ENCODE measurements at regions not wholly inside any gene's neighbourhood (a gene's known extent, or its start where the extent isn't known, plus 50 kb on each side); places are given as distances from the start of the nearest gene placed in this dataset.

- Histone ChIP-seq H3K27ac (ENCODE audit: low read depth, low read length) (no peak overlapping the region), H3K27me3 (ENCODE audit: control insufficient read depth, insufficient read depth, low read length) (no peaks in the 10 kb centered on the region), H3K9me3 (ENCODE audit: control insufficient read depth, insufficient read depth, low read length) (peaks cover 4% of the 10 kb centered on the region; the same call in 1 of the 2 replicates), H3K4me3 (ENCODE audit: low read depth, low read length) (no peak overlapping the region)
- DNase-seq (ENCODE audit: low read depth, low spot score) = no peak
- no peak for TF ChIP-seq CTCF (IDR thresholded peaks at IDR 0.05; ENCODE audit: low read depth, low read length)
- POLR2A ChIA-PET = no interaction called here
- CTCF ChIA-PET = no interaction called here
Observed at GRCh38 chr20:55561259-55561658, 444.1 kb downstream of the CBLN4 start.

- no peak overlapping the region for H3K4me3 ChIP-seq (ENCODE audit: low read depth, low read length)
- TF ChIP-seq CTCF (IDR thresholded peaks at IDR 0.05; ENCODE audit: low read depth, low read length) = no peak
- ChIA-PET CTCF (no interaction called here), POLR2A (no interaction called here)
- no peak overlapping the region for H3K27ac ChIP-seq (ENCODE audit: low read depth, low read length)
- DNase-seq (ENCODE audit: low read depth, low spot score) = no peak
- no peaks in the 10 kb centered on the region for H3K27me3 ChIP-seq (ENCODE audit: control insufficient read depth, insufficient read depth, low read length)
- peaks cover 4% of the 10 kb centered on the region; the same call in 1 of the 2 replicates for H3K9me3 ChIP-seq (ENCODE audit: control insufficient read depth, insufficient read depth, low read length)
Observed at GRCh38 chr20:55557191-55557590, 448.1 kb downstream of the CBLN4 start.

GRCh38 chr20:55555075-55555650 lies 450.2 kb downstream of the CBLN4 start:
- H3K27me3 ChIP-seq (ENCODE audit: control insufficient read depth, insufficient read depth, low read length) = no peaks in the 10 kb centered on the region
- peaks cover 10% of the 10 kb centered on the region for H3K9me3 ChIP-seq (ENCODE audit: control insufficient read depth, insufficient read depth, low read length)
- ChIA-PET POLR2A (no interaction called here), CTCF (no interaction called here)
- DNase-seq (ENCODE audit: low read depth, low spot score) = no peak
- H3K4me3 ChIP-seq (ENCODE audit: low read depth, low read length) = no peak overlapping the region
- no peak overlapping the region for H3K27ac ChIP-seq (ENCODE audit: low read depth, low read length)
- no peak for TF ChIP-seq CTCF (IDR thresholded peaks at IDR 0.05; ENCODE audit: low read depth, low read length)

- Histone ChIP-seq H3K4me3 (ENCODE audit: low read depth, low read length) (no peak overlapping the region), H3K9me3 (ENCODE audit: control insufficient read depth, insufficient read depth, low read length) (peaks cover 12% of the 10 kb centered on the region), H3K27me3 (ENCODE audit: control insufficient read depth, insufficient read depth, low read length) (no peaks in the 10 kb centered on the region), H3K27ac (ENCODE audit: low read depth, low read length) (no peak overlapping the region)
- no peak for TF ChIP-seq CTCF (IDR thresholded peaks at IDR 0.05; ENCODE audit: low read depth, low read length)
- no peak for DNase-seq (ENCODE audit: low read depth, low spot score)
- POLR2A ChIA-PET = no interaction called here
- CTCF ChIA-PET = no interaction called here
Observed at GRCh38 chr20:55544638-55545037, 460.7 kb downstream of the CBLN4 start.

- TF ChIP-seq CTCF (IDR thresholded peaks at IDR 0.05; ENCODE audit: low read depth, low read length) = no peak
- POLR2A ChIA-PET = no interaction called here
- no peaks in the 10 kb centered on the region for H3K27me3 ChIP-seq (ENCODE audit: control insufficient read depth, insufficient read depth, low read length)
- H3K27ac ChIP-seq (ENCODE audit: low read depth, low read length) = no peak overlapping the region
- no peak overlapping the region for H3K4me3 ChIP-seq (ENCODE audit: low read depth, low read length)
- CTCF ChIA-PET = no interaction called here
- no peak for DNase-seq (ENCODE audit: low read depth, low spot score)
- peaks cover 9% of the 10 kb centered on the region for H3K9me3 ChIP-seq (ENCODE audit: control insufficient read depth, insufficient read depth, low read length)
Observed at GRCh38 chr20:55540486-55540885, 464.8 kb downstream of the CBLN4 start.

All from AG04450 (cell line).